Inferior parietal cortex (tissue), 1 donor: ENCODE measurements at regions not wholly inside any gene's neighbourhood (a gene's known extent, or its start where the extent isn't known, plus 50 kb on each side); places are given as distances from the start of the nearest gene placed in this dataset.
A peak's percentile ranks its signal among the peaks of the same experiment; 100 is the strongest.
"Not testable (repeated sequence)": the region's sequence is repeated elsewhere in the genome, so short reads cannot be mapped to it uniquely, and the experiment has no call there.

ENCODE experiments used
- DNase-seq: peaks from one replicate; pipeline ENCODE4 v3.0.0-alpha.2; 2016; ENCODE audit errors: extremely low spot score

DNA sequence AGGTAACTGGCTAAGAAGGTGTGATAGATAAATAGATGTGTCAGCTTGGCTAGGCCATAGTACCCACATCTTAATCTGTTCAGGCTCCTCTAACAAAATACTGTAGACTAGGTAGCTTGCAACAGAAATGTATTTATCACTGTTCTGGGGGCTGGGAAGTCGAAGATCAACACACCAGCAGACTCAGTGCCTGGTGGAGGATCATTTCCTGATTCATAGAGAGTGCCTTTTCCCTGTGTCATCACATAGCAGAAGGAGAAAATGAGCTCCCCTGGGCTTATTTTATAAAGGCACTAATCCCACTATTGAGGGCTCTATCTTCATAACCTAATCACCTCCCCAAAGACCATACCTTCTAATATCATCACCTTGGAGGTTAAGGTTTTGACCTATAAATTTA is 532.7 kb upstream of the OLFM3 start:
- no peak for DNase-seq

GRCh38 chr1:102500758-102501157 is 504.0 kb upstream of the OLFM3 start:
- no peak for DNase-seq

DNA sequence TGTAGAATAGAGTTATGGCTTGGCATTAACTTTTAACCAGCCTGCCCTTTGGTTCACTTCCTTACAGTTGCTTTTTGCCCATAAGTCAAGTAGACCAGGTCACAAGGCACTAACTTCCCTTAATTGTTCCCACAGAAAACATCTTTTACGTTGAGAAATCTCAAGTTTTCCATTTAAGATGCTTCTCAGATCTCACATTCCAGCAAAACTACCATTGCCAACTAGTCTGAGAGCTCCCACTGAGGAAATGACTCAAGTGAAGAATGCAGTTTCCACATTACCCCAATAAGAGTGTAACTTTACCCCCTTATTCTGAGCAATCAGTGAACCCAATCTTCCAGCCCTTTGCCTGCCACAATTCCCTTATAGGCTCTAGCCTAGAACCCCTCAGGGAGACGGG is 502.2 kb upstream of the OLFM3 start:
- no peak for DNase-seq

- not testable (repeated sequence) for DNase-seq
These were observed 501.1 kb upstream of the OLFM3 start for GRCh38 chr1:102497810-102498209.

DNA sequence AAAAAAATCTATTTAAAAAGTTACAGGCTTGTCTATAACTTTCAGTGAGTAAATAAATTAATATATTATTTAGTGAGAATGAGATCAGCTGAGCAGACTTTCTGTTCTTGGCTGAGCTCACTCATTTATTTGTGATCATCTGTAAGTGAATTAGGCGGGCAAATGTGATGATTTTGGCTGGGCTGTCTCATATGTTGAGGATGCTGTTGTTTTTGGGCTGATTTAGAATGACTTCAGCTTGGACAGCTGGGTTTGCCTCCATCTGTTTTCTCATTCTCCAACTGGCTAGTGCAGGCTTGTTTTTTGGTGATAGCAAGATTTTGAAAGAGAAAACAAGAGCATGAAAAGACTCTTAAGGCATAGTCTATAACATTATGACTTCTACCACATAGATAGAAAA is 475.8 kb upstream of the OLFM3 start:
- DNase-seq, result no peak

DNA sequence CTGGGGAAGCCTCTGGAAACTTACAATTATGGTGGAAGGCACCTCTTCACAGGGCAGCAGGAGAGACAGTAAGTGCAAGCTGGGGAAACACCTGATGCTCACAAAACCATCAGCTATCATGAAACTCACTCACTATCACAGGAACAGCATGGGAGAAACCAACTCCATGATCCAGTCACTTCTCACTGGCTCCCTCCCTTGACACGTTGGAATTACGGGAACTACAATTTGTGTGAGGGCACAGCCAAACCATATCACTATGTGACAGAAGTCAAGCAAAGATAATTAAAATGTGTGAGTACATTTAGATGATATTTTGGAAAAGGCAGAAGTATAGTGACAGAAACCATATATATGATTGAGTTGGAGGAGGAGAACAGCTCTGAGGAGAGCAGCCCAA is 474.0 kb upstream of the OLFM3 start:
- no peak for DNase-seq

GRCh38 chr1:102466487-102466886 is 469.8 kb upstream of the OLFM3 start:
- DNase-seq, result no peak

- no peak for DNase-seq
These were observed 466.6 kb upstream of the OLFM3 start for GRCh38 chr1:102463328-102463727.

DNA sequence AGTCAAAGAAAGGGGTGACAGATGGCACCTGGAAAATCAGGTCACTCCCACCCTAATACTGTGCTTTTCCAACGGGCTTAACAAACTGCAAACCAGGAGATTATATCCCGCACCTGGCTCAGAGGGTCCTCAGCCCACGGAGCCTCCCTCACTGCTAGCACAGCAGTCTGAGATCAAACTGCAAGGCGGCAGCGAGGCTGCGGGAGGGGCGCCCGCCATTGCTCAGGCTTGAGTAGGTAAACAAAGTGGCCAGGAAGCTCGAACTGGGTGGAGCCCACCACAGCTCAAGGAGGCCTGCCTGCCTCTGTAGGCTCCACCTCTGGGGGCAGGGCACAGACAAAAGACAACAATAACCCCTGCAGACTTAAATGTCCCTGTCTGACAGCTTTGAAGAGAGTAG is 445.6 kb upstream of the OLFM3 start:
- not testable (repeated sequence) for DNase-seq

- no peak for DNase-seq
These were observed 438.8 kb upstream of the OLFM3 start for GRCh38 chr1:102435483-102435882.

GRCh38 chr1:102434421-102434820 is 437.7 kb upstream of the OLFM3 start:
- DNase-seq, result peak; percentile 56

DNA sequence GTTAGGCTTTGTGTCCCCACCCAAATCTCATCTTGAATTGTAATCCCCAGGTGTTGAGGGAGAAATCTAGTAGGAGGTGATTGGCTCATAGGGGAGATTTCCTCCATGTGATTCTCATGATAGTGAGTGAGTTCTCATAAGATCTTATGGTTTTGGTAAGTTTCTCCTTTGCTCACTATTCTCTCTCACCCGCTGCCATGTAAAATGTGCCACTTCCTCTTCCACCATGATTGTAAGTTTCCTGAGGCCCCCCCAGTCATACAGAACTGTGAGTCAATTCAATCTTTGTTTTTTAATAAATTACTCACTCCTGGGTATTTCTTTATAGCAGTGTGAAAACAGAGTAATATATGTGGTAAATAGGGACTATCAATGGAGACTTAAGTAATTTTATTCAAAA is 434.5 kb upstream of the OLFM3 start:
- no peak for DNase-seq

DNA sequence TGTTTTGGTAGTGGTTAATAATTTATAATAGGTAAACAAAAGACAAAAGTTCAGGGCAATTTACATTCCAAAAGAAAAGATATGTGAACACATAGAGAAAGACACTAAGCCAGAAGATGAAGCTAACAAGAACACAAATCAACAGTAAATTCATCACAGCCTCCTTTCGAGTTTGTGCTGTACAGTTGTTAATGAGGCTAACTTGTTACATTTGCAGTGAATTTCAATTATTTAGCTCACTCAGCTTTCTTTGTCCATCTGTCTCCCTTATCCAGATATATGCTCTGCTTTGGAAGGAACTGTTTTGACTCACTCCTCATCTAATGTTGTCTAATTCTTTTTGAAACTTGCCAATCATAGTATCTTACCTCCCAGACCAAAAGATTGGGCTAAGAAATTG is 423.3 kb upstream of the OLFM3 start:
- no peak for DNase-seq
